B cell (primary cell): ENCODE measurements at regions not wholly inside any gene's neighbourhood (a gene's known extent, or its start where the extent isn't known, plus 50 kb on each side); places are given as distances from the start of the nearest gene placed in this dataset.

ENCODE experiments used
- ATAC-seq: fragments of 200-7000 bp; cut with Tn5 transposase; one replicate; pipeline ENCODE4 v1.10.0; 2021; ENCODE audit warnings: low read depth, mild to moderate bottlenecking, moderate number of reproducible peaks, moderate library complexity
- CTCF ChIA-PET: fragments of 350-600 bp; sonication (Branson Sonifier 250); formaldehyde crosslinking; loops from one replicate; lab custom pipeline; 2021; ENCODE audit warnings: antibody characterized with exemption, inconsistent platforms; lab: Charles Lee
- POLR2A ChIA-PET: fragments of 350-600 bp; sonication (Branson Sonifier 250); formaldehyde crosslinking; loops from one replicate; lab custom pipeline; 2021; ENCODE audit warnings: antibody characterized with exemption; lab: Charles Lee
- DNase-seq: peaks from one replicate; pipeline ENCODE4 v3.0.0; 2013
- H2AFZ ChIP-seq: 2 replicates; pipeline ENCODE4 v1.6.1; 2012; ENCODE audit warnings: mild to moderate bottlenecking, low read depth, low read length; ENCODE audit not compliant: insufficient read depth, poor library complexity, severe bottlenecking
- H3K27ac ChIP-seq, 2 donors: 1 replicate in 1 of 2; 2 replicates in 1 of 2; pipeline ENCODE4 v1.5.1; 2012 to 2013; ENCODE audit warnings: low read length in 2 of 2, mild to moderate bottlenecking in 2 of 2, moderate library complexity in 1 of 2
- H3K27me3 ChIP-seq, 4 experiments: fragments of 200-600 bp in 1 of 4; sonication (generic) in 1 of 4; replicated peaks in 1 of 4; 1 replicate in 2 of 4; 2 replicates in 2 of 4; pipeline versions ENCODE4 v1.6.1 to v1.7.0; 2013 to 2016; ENCODE audit warnings: low read length in 3 of 4, mild to moderate bottlenecking in 2 of 4, mixed read lengths in 1 of 4, moderate library complexity in 1 of 4; ENCODE audit not compliant: insufficient read depth in 4 of 4, control insufficient read depth in 3 of 4; ENCODE audit errors: control extremely low read depth in 1 of 4
- H3K36me3 ChIP-seq, 2 experiments: replicated peaks in 1 of 2; 1 replicate in 1 of 2; 2 replicates in 1 of 2; pipeline versions ENCODE4 v1.6.1 to v1.7.1; 2013; ENCODE audit warnings: low read length in 1 of 2; ENCODE audit not compliant: insufficient read depth in 2 of 2, control insufficient read depth in 1 of 2; ENCODE audit errors: control extremely low read depth in 1 of 2, extremely low read depth in 1 of 2
- H3K4me1 ChIP-seq, 2 donors: fragments of 200-600 bp in 1 of 2; sonication (generic) in 1 of 2; 1 replicate in 1 of 2; 2 replicates in 1 of 2; pipeline versions ENCODE4 v1.5.1 to v1.6.1; 2013 to 2017; ENCODE audit warnings: low read length in 2 of 2; ENCODE audit not compliant: control insufficient read depth in 2 of 2, insufficient read depth in 2 of 2
- H3K4me2 ChIP-seq: replicated peaks from 2 replicates; pipeline ENCODE3; 2012; ENCODE audit warnings: mild to moderate bottlenecking, low read depth, low read length; ENCODE audit not compliant: poor library complexity, severe bottlenecking
- H3K4me3 ChIP-seq, 5 experiments: fragments of 200-600 bp in 1 of 5; sonication (generic) in 1 of 5; 1 replicate in 3 of 5; 2 replicates in 2 of 5; pipeline versions ENCODE4 v1.5.1 to v1.7.0; 2011 to 2016; ENCODE audit warnings: low read length in 4 of 5, mild to moderate bottlenecking in 4 of 5, low read depth in 2 of 5, control low read depth in 1 of 5, moderate library complexity in 1 of 5; ENCODE audit not compliant: insufficient read depth in 1 of 5; ENCODE audit errors: control extremely low read depth in 1 of 5, extremely low read depth in 1 of 5
- H3K79me2 ChIP-seq: fragments of 200-600 bp; sonication (generic); one replicate; pipeline ENCODE4 v1.6.0; 2016; ENCODE audit warnings: low read length; ENCODE audit not compliant: control insufficient read depth, insufficient read depth
- H3K9ac ChIP-seq: fragments of 200-600 bp; sonication (generic); 2 replicates; pipeline ENCODE4 v1.6.1; 2017; ENCODE audit warnings: mild to moderate bottlenecking, low read length, moderate library complexity
- H3K9me3 ChIP-seq, 3 donors: one replicate each; pipeline versions ENCODE4 v1.6.1 to v1.7.1; 2013; ENCODE audit warnings: low read length in 2 of 3; ENCODE audit not compliant: control insufficient read depth in 2 of 3, insufficient read depth in 1 of 3; ENCODE audit errors: control extremely low read depth in 1 of 3
- H4K20me1 ChIP-seq: 2 replicates; pipeline ENCODE4 v1.6.0; 2012; ENCODE audit warnings: mild to moderate bottlenecking, low read length; ENCODE audit not compliant: insufficient read depth, control insufficient read depth, poor library complexity, severe bottlenecking
- H3K27ac Mint-ChIP-seq: one replicate; pipeline ENCODE4 v1.8.0; 2021; ENCODE audit warnings: mixed read lengths
- H3K27me3 Mint-ChIP-seq: one replicate; pipeline ENCODE4 v1.8.0; 2021; ENCODE audit warnings: mixed read lengths
- H3K4me1 Mint-ChIP-seq: one replicate; pipeline ENCODE4 v1.8.0; 2021; ENCODE audit warnings: mixed read lengths
- H3K4me3 Mint-ChIP-seq: one replicate; pipeline ENCODE4 v1.8.0; 2021; ENCODE audit warnings: mixed read lengths
- H3K9me3 Mint-ChIP-seq: one replicate; pipeline ENCODE4 v1.8.0; 2022; ENCODE audit warnings: mixed read lengths; ENCODE audit not compliant: insufficient read depth
- EZH2 ChIP-seq: IDR thresholded peaks from 2 replicates; pipeline ENCODE4 v1.6.1; 2012; ENCODE audit warnings: borderline replicate concordance, low read depth, mild to moderate bottlenecking, moderate library complexity, low read length; ENCODE audit not compliant: insufficient read depth, poor library complexity, severe bottlenecking
- WGBS: methylation state at CpG from one replicate; pipeline ENCODE4 v1.1.5; 2013; ENCODE audit warnings: missing lambda C conversion rate; ENCODE audit not compliant: insufficient coverage; 5-methylcytosine and 5-hydroxymethylcytosine counted together
- intact Hi-C: fragments of 100-400 bp; cut with micrococcal nuclease; formaldehyde crosslinking; loops from one replicate; pipeline ENCODE4 v1.10.0; 2022
- TF ChIP-seq, protein P1 (sequence below): fragments of 200-600 bp; IDR thresholded peaks from one replicate; pipeline ENCODE4 v1.8.0; 2022; ENCODE audit warnings: antibody characterized with exemption, mild to moderate bottlenecking

DNA sequence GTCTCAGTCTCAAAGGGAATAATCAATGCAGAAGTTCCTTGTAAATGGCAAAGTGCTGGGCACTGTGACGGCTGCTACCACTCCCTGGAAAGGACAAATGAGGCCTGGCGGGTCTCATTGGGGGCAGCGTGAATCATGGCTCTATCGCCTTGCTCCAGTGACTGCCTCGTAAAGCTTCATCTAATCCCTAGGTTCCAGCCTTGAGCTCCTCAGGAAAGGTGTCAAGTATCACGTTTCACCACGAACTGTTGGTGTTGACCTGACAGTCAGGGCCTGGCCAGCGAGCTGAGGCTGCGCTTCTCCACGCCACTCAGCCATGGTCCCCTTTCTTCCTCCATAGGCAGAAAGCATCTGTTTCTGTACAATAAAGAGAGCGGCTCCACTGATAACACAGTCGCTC lies 126.7 kb upstream of the ZNF32 start:
- 95% methylated on average over 12 of the region's 12 CpGs for WGBS
- Mint-ChIP-seq H3K27me3 (peaks cover 16% of the 10 kb centered on the region), H3K27ac (no peak overlapping the region), H3K4me1 (no peaks in the 10 kb centered on the region), H3K4me3 (no peak overlapping the region), H3K9me3 (no peaks in the 10 kb centered on the region)
- no peak overlapping the region for H3K4me2 ChIP-seq
- DNase-seq (no peak), ATAC-seq (no peak)
- intact Hi-C loops: no loop called here
- CTCF ChIA-PET: no interaction called here
- no peaks in the 10 kb centered on the region for H3K4me1 ChIP-seq
- H3K79me2 ChIP-seq: no peaks in the 10 kb centered on the region
- no peak overlapping the region for H3K9ac ChIP-seq
- no peaks in the 10 kb centered on the region for H4K20me1 ChIP-seq
- no peak overlapping the region for H3K4me3 ChIP-seq
- H3K36me3 ChIP-seq: no peaks in the 10 kb centered on the region
- no peaks in the 10 kb centered on the region for H3K27me3 ChIP-seq
- TF ChIP-seq, protein P1, sequence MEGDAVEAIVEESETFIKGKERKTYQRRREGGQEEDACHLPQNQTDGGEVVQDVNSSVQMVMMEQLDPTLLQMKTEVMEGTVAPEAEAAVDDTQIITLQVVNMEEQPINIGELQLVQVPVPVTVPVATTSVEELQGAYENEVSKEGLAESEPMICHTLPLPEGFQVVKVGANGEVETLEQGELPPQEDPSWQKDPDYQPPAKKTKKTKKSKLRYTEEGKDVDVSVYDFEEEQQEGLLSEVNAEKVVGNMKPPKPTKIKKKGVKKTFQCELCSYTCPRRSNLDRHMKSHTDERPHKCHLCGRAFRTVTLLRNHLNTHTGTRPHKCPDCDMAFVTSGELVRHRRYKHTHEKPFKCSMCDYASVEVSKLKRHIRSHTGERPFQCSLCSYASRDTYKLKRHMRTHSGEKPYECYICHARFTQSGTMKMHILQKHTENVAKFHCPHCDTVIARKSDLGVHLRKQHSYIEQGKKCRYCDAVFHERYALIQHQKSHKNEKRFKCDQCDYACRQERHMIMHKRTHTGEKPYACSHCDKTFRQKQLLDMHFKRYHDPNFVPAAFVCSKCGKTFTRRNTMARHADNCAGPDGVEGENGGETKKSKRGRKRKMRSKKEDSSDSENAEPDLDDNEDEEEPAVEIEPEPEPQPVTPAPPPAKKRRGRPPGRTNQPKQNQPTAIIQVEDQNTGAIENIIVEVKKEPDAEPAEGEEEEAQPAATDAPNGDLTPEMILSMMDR: no peak
- TF ChIP-seq EZH2: no peak
- no peak overlapping the region for H2AFZ ChIP-seq
- POLR2A ChIA-PET: no interaction called here
- H3K9me3 ChIP-seq: peaks cover 0 to 11% (median 0%) of the 10 kb centered on the region in 3 donors
- H3K27ac ChIP-seq: no peak overlapping the region

DNA sequence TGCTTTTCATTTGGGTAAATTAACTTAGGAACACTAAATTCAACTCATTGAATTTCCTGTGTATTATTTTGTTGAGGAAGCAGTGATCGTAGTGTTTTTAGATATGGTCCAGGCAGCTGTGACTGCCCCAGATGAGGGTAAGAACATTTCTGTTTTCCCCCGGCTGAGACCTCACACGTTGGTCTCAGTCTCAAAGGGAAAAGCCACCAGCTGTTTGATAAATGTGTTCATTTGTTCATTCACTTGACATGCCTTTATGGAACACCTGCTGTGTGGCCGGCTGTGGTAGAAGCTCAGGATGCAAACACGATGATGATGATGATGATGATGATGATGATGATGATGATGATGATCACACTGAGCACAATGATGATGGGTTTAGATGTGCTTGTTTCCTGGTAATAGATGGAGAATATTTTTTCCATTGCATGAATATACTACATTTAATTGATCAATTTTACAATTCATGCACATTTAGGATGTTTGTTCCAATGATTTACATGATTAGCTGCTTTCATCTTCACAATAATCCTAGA lies 125.6 kb upstream of the ZNF32 start:
- Histone ChIP-seq H3K9ac (no peak overlapping the region), H4K20me1 (no peaks in the 10 kb centered on the region), H3K27me3 (no peaks in the 10 kb centered on the region), H3K79me2 (no peaks in the 10 kb centered on the region), H3K9me3 (peaks cover 0 to 11% (median 0%) of the 10 kb centered on the region in 3 donors), H3K4me3 (no peak overlapping the region), H2AFZ (no peak overlapping the region), H3K36me3 (no peaks in the 10 kb centered on the region), H3K4me1 (no peaks in the 10 kb centered on the region), H3K27ac (no peak overlapping the region), H3K4me2 (no peak overlapping the region)
- DNase-seq (no peak), ATAC-seq (no peak)
- Mint-ChIP-seq H3K27me3 (peaks cover 16% of the 10 kb centered on the region), H3K4me3 (no peak overlapping the region), H3K4me1 (no peaks in the 10 kb centered on the region), H3K27ac (no peak overlapping the region), H3K9me3 (no peaks in the 10 kb centered on the region)
- ChIA-PET CTCF (no interaction called here), POLR2A (no interaction called here)
- 74% methylated on average over 4 of the region's 5 CpGs for WGBS
- intact Hi-C loops: no loop called here
- no peak for TF ChIP-seq EZH2
- TF ChIP-seq, protein P1: no peak
